ENCODE measurements at regions not wholly inside any gene's neighbourhood (a gene's known extent, or its start where the extent isn't known, plus 50 kb on each side); places are given as distances from the start of the nearest gene placed in this dataset.

- Histone ChIP-seq H3K4me3 (no peak overlapping the region), H3K4me1 (replicated peaks in 1 of 2) (peaks cover 65 to 70% of the 10 kb centered on the region in 2 donors), H3K27ac (peak overlapping the region; percentile 29 to 61)
- WGBS, 10 experiments = 50 to 92% (median 75%) methylated on average over 3 to 7 of the region's 24 CpGs; no CpG with 5 or more reads in 4 of the 10 experiments
- no peak for ATAC-seq (replicated peaks in 6 of 8)
- in situ Hi-C loops (cut with MboI; ENCODE audit: low pct_unique_long_range_greater_than_20kb in 2 of 9, low sequenced_read_pairs in 9 of 9, unreplicated experiment in 9 of 9) = no loop called here
Measured at GRCh38 chr11:70526116-70527045, 128.1 kb downstream of the CTTN start.

DNA sequence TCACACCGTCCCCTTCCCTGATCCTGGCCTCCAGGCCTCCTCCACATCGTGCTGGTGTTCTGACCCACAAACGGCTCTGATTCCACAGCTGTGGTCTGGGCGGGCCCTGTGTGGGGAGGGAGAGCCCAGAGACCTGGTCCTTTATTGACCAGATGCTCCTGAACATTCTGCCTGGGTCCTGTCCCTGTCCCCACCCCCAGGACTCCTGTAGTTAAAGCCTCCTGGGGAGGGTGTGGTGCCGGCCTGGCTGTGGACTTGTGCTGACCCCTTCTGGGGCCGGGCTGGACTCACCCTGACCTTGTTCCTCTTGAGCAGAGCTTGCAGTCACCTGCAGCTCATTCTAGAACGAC, 128.7 kb downstream of the CTTN start:
- in situ Hi-C loops (cut with MboI; ENCODE audit: low pct_unique_long_range_greater_than_20kb in 2 of 9, low sequenced_read_pairs in 9 of 9, unreplicated experiment in 9 of 9) = no loop called here
- ATAC-seq (replicated peaks in 6 of 8) = peak in 2 of 8 experiments; percentile 42 to 63
- 67 to 92% (median 70%) methylated on average over 1 to 2 of the region's 7 CpGs; no CpG with 5 or more reads in 7 of the 10 experiments for WGBS, 10 experiments
- no peak overlapping the region for H3K4me3 ChIP-seq
- peaks cover 65 to 70% of the 10 kb centered on the region in 2 donors for H3K4me1 ChIP-seq (replicated peaks in 1 of 2)
- H3K27ac ChIP-seq = peak overlapping the region; percentile 29 to 61

- WGBS, 10 experiments = 80 to 93% (median 84%) methylated on average over 2 to 4 of the region's 10 CpGs; no CpG with 5 or more reads in 6 of the 10 experiments
- in situ Hi-C loops (cut with MboI; ENCODE audit: low pct_unique_long_range_greater_than_20kb in 2 of 9, low sequenced_read_pairs in 9 of 9, unreplicated experiment in 9 of 9) = no loop called here
- Histone ChIP-seq H3K27ac (peak overlapping the region; percentile 29 to 61), H3K4me3 (no peak overlapping the region), H3K4me1 (replicated peaks in 1 of 2) (peaks cover 65 to 70% of the 10 kb centered on the region in 2 donors)
- ATAC-seq (replicated peaks in 6 of 8) = peak in 4 of 8 experiments; percentile 2 to 26 (median 10)
Measured at GRCh38 chr11:70527429-70528045, 129.2 kb downstream of the CTTN start.

DNA sequence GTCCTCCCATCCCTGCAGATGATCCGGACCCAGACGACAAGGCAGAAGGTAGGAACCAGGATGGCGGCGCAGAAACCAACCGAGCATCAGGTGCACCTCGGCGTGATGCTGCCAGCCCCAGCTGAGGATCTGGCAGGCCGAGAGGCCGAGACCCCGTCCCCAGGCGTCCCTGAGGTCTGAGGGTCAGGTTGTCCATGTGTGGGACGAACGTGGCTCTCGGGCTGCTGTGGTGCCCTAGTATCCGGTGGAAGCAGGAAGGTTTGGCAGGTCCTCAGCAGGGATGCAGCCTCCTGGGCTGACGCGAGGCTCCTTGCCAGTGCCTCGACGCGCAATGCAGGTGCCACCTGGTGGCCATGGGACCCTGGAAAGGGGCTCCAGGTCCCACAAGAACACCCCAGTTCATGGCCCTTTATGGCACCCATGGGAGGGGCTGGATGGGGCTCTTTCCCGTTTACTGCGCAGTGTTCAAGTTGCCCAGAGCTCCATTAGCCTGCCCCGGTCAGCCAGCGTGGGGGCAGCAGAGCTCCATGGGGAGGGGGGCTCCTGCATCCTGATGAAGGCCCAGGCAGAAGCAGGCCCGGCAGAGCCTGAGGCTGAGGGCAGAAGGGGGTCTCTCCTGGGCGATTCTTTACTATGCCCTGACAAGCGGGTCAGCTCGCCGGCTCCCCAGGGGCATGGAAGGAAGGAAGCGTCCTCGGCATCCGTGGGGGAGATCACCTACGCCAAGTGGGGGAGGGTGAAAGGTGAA, 129.9 kb downstream of the CTTN start:
- in situ Hi-C loops (cut with MboI; ENCODE audit: low pct_unique_long_range_greater_than_20kb in 2 of 9, low sequenced_read_pairs in 9 of 9, unreplicated experiment in 9 of 9) = no loop called here
- H3K4me3 ChIP-seq = no peak overlapping the region
- 0 to 100% (median 100%) methylated on average over 1 to 10 of the region's 33 CpGs; no CpG with 5 or more reads in 5 of the 10 experiments for WGBS, 10 experiments
- peaks cover 65 to 70% of the 10 kb centered on the region in 2 donors for H3K4me1 ChIP-seq (replicated peaks in 1 of 2)
- no peak for ATAC-seq (replicated peaks in 6 of 8)
- H3K27ac ChIP-seq = peak overlapping the region in 1 of 2 donors; percentile 61

DNA sequence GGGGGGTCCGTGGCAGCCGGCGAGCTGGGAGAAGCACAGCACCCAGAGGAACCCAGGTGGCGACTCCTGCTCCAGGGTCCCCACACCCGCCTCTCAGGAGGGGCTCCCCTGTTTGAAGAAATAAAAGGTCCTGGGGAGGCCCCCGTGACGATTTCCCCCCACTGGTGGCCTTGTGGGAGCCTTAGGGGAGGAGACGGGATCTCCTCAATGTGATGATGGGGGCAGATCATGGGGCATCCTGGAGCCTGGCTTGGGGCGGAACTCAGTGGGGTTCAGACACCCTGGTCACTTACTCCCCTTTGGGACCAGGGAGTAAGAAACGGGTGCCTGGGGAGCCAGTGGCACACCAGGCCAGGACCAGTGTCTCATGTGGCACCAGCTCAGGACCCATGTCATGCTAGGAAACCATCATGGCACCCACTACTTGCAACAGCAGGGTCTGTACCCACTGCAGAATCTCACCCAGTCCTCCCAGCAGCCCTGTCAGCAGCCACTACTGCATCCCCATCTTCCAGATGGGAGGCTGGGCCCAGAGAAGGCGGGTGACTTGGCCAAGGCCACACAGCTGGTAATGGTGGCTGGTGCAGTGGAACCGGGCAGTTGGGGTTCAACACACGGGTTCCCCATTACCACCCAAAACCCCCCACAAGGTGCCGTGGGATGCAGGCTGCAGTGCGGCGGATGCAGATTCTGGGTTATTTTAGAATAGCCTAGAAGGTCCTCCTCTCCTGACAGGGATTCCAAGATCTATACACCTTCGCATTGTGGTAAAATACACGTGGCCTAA, 130.7 kb downstream of the CTTN start:
- no peak overlapping the region for H3K27ac ChIP-seq
- no peak overlapping the region for H3K4me3 ChIP-seq
- WGBS, 10 experiments = 67 to 100% (median 81%) methylated on average over 1 to 5 of the region's 18 CpGs; no CpG with 5 or more reads in 6 of the 10 experiments
- in situ Hi-C loops (cut with MboI; ENCODE audit: low pct_unique_long_range_greater_than_20kb in 2 of 9, low sequenced_read_pairs in 9 of 9, unreplicated experiment in 9 of 9) = no loop called here
- no peak for ATAC-seq (replicated peaks in 6 of 8)
- H3K4me1 ChIP-seq (replicated peaks in 1 of 2) = peaks cover 59 to 63% of the 10 kb centered on the region in 2 donors

DNA sequence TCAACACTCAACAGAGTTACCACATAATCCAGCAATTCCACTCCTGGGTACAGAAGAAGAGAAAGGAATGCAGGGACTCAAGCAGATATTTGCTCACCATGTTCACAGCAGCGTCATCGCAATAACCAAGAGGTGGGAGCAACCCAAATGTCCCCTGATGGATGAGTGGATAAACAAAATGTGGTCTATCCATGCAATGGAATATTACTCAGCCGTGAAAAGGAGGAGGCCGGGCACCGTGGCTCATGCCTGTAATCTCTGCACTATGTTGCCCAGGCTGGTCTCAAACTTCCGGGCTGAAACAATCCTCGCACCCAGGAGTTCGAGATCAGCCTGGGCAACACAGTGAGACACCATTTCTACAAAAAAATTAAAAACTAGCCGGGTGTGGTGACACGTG, 131.7 kb downstream of the CTTN start:
- no peak for ATAC-seq (replicated peaks in 6 of 8)
- WGBS, 10 experiments = 40 to 100% (median 84%) methylated on average over 2 to 9 of the region's 10 CpGs; no CpG with 5 or more reads in 2 of the 10 experiments
- Histone ChIP-seq H3K27ac (no peak overlapping the region), H3K4me1 (replicated peaks in 1 of 2) (peaks cover 49 to 53% of the 10 kb centered on the region in 2 donors), H3K4me3 (no peak overlapping the region)
- in situ Hi-C loops (cut with MboI; ENCODE audit: low pct_unique_long_range_greater_than_20kb in 2 of 9, low sequenced_read_pairs in 9 of 9, unreplicated experiment in 9 of 9) = no loop called here

- WGBS, 10 experiments = 31 to 100% (median 89%) methylated on average over 2 to 10 of the region's 11 CpGs
- Histone ChIP-seq H3K4me1 (replicated peaks in 1 of 2) (peaks cover 42 to 46% of the 10 kb centered on the region in 2 donors), H3K27ac (no peak overlapping the region), H3K4me3 (no peak overlapping the region)
- ATAC-seq (replicated peaks in 6 of 8) = no peak
- in situ Hi-C loops (cut with MboI; ENCODE audit: low pct_unique_long_range_greater_than_20kb in 2 of 9, low sequenced_read_pairs in 9 of 9, unreplicated experiment in 9 of 9) = no loop called here
Measured at GRCh38 chr11:70530629-70531185, 132.4 kb downstream of the CTTN start.

- H3K27ac ChIP-seq = no peak overlapping the region
- 40 to 80% (median 69%) methylated on average over 1 to 3 of the region's 18 CpGs; no CpG with 5 or more reads in 7 of the 10 experiments for WGBS, 10 experiments
- in situ Hi-C loops (cut with MboI; ENCODE audit: low pct_unique_long_range_greater_than_20kb in 2 of 9, low sequenced_read_pairs in 9 of 9, unreplicated experiment in 9 of 9) = no loop called here
- ATAC-seq (replicated peaks in 6 of 8) = peak in 5 of 8 experiments; percentile 1 to 20 (median 6)
- no peak overlapping the region for H3K4me3 ChIP-seq
- peaks cover 34 to 38% of the 10 kb centered on the region in 2 donors for H3K4me1 ChIP-seq (replicated peaks in 1 of 2)
Measured at GRCh38 chr11:70531281-70532065, 133.1 kb downstream of the CTTN start.

DNA sequence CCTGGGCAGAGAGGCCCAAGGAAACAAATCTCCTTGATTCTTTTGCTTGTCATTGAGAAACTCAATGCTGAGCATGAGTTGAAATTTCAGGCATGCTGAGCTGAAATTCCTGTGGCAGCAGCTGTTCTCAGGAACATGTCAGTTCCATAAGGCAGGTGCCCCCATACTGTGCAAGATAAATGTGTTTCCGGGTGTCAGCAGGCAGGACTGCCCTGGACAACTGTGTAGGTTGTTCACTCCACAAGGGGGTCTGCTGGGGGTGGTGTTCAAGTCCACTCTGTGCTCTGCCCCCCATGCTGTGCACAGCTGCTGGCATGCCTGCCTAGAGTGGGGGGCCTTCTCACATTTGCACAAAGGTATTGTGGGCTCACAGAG, 133.7 kb downstream of the CTTN start:
- H3K4me3 ChIP-seq = no peak overlapping the region
- peak overlapping the region; percentile 55 to 59 for H3K27ac ChIP-seq
- H3K4me1 ChIP-seq (replicated peaks in 1 of 2) = peaks cover 28 to 32% of the 10 kb centered on the region in 2 donors
- in situ Hi-C loops (cut with MboI; ENCODE audit: low pct_unique_long_range_greater_than_20kb in 2 of 9, low sequenced_read_pairs in 9 of 9, unreplicated experiment in 9 of 9) = no loop called here
- WGBS, 10 experiments = 60% methylated on average over 1 of the region's 1 CpG; no CpG with 5 or more reads in 9 of the 10 experiments
- peak in 5 of 8 experiments; percentile 18 to 20 (median 19) for ATAC-seq (replicated peaks in 6 of 8)

DNA sequence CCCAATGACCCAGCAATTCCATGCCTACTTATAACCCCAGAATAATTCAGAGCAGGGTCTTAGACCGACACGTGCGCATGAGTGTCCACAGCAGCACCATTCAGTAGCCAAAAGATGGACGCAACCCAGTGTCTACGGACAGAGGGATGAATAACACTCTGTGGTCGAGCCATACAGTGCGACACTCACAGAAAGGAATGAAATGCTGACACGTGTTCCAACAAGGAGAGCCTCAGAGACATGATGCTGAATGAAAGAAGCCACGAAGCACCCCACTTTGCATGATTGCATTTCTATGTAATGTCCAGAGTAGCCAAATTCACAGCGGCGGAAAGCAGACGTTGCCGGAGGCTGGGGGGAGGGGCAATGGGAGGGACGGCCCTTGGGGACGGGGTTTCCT, 134.4 kb downstream of the CTTN start:
- H3K27ac ChIP-seq = peak overlapping the region; percentile 55 to 59
- H3K4me1 ChIP-seq (replicated peaks in 1 of 2) = peaks cover 26% of the 10 kb centered on the region in 2 donors
- H3K4me3 ChIP-seq = no peak overlapping the region
- in situ Hi-C loops (cut with MboI; ENCODE audit: low pct_unique_long_range_greater_than_20kb in 2 of 9, low sequenced_read_pairs in 9 of 9, unreplicated experiment in 9 of 9) = no loop called here
- 21 to 65% (median 35%) methylated on average over 3 to 9 of the region's 15 CpGs; no CpG with 5 or more reads in 5 of the 10 experiments for WGBS, 10 experiments
- ATAC-seq (replicated peaks in 6 of 8) = peak in 5 of 8 experiments; percentile 52 to 81 (median 78)

DNA sequence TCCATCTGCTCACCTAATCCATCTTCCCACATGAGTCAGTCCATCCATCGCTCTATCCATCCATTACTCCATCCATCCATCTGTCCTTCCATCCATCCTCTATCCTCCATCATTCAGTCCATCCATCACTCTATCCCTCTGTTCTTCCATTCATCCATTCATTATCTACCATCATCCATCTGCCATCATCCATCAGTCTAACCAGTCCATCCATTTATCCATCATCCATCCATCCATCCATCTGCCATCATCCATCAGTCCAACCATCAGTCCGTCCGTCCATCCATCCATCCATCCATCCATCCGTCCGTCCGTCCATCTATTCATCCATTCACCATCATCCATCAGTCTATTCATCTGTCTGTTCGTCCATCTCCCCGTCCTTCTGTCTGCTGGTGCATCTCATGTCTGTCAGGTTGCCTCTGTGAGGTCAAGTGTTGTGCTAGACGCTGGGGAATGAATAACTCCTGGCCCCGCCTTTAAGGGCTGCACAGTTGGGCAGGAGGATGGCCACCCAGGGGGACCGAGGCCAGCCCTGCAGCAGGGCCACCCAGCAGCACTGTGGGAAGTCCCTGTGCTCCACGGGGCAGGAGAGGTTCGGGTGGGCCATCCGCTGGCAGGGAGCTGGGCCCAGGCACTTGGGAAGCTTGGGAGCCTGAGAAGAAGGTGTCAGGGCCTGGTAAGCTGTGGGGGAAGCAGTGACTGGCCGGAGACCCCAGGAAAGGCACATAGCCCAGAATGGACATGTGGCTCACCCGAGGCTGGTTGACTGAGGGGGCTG, 137.1 kb downstream of the CTTN start:
- in situ Hi-C loops (cut with MboI; ENCODE audit: low pct_unique_long_range_greater_than_20kb in 2 of 9, low sequenced_read_pairs in 9 of 9, unreplicated experiment in 9 of 9) = no loop called here
- H3K4me1 ChIP-seq (replicated peaks in 1 of 2) = peaks cover 22 to 26% of the 10 kb centered on the region in 2 donors
- ATAC-seq (replicated peaks in 6 of 8) = no peak
- H3K27ac ChIP-seq = no peak overlapping the region
- 66 to 100% (median 83%) methylated on average over 2 to 9 of the region's 16 CpGs; no CpG with 5 or more reads in 1 of the 10 experiments for WGBS, 10 experiments
- H3K4me3 ChIP-seq = no peak overlapping the region
